Loucy (cell line): ENCODE measurements at regions not wholly inside any gene's neighbourhood (a gene's known extent, or its start where the extent isn't known, plus 50 kb on each side); places are given as distances from the start of the nearest gene placed in this dataset.

ENCODE experiments used
- H2AFZ ChIP-seq: fragments of 200-600 bp; sonication (generic); 2 replicates; pipeline ENCODE4 v1.6.0; 2016; ENCODE audit warnings: antibody characterized with exemption, mild to moderate bottlenecking, low read length, moderate library complexity
- H3F3A ChIP-seq: fragments of 200-600 bp; 2 replicates; pipeline ENCODE4 v1.6.0; 2016; ENCODE audit warnings: antibody characterized with exemption, low read depth, mild to moderate bottlenecking
- H3K27me3 ChIP-seq: fragments of 200-600 bp; sonication (generic); 2 replicates; pipeline ENCODE4 v1.6.1; 2014; ENCODE audit warnings: low read length, mild to moderate bottlenecking; ENCODE audit not compliant: insufficient read depth, poor library complexity, severe bottlenecking
- H3K36me3 ChIP-seq: fragments of 200-600 bp; sonication (generic); 2 replicates; pipeline ENCODE4 v1.6.1; 2016; ENCODE audit warnings: low read length; ENCODE audit not compliant: insufficient read depth
- H3K4me1 ChIP-seq: fragments of 200-600 bp; sonication (generic); 2 replicates; pipeline ENCODE4 v1.5.1; 2014; ENCODE audit warnings: low read length, mild to moderate bottlenecking; ENCODE audit not compliant: insufficient read depth, poor library complexity, severe bottlenecking
- H3K4me2 ChIP-seq: fragments of 200-600 bp; sonication (generic); 2 replicates; pipeline ENCODE4 v1.6.0; 2014; ENCODE audit warnings: antibody characterized with exemption, low read length, low read depth, mild to moderate bottlenecking; ENCODE audit not compliant: poor library complexity, severe bottlenecking
- H3K4me3 ChIP-seq: fragments of 200-600 bp; sonication (generic); 2 replicates; pipeline ENCODE4 v1.5.1; 2014; ENCODE audit warnings: low read length, mild to moderate bottlenecking, mixed read lengths; ENCODE audit not compliant: poor library complexity, severe bottlenecking
- H3K79me2 ChIP-seq: fragments of 200-600 bp; sonication (generic); 2 replicates; pipeline ENCODE4 v1.6.1; 2014; ENCODE audit warnings: low read length; ENCODE audit not compliant: insufficient read depth
- H3K9ac ChIP-seq: fragments of 200-600 bp; sonication (generic); 2 replicates; pipeline ENCODE4 v1.6.0; 2014; ENCODE audit warnings: mild to moderate bottlenecking, low read depth, low read length, moderate library complexity; ENCODE audit not compliant: poor library complexity, severe bottlenecking
- H3K9me2 ChIP-seq: fragments of 200-600 bp; sonication (generic); replicated peaks from 2 replicates; pipeline ENCODE4 v1.6.1; 2016; ENCODE audit warnings: low read depth, low read length, mixed read lengths
- H3K9me3 ChIP-seq: fragments of 200-600 bp; sonication (generic); 2 replicates; pipeline ENCODE4 v1.6.1; 2014; ENCODE audit warnings: mild to moderate bottlenecking, antibody characterized with exemption, low read length, low read depth; ENCODE audit not compliant: insufficient read depth
- H4K20me1 ChIP-seq: fragments of 200-600 bp; sonication (generic); 2 replicates; pipeline ENCODE4 v1.6.0; 2014; ENCODE audit warnings: antibody characterized with exemption, low read length, mild to moderate bottlenecking; ENCODE audit not compliant: insufficient read depth, poor library complexity, severe bottlenecking
- CTCF ChIP-seq: fragments of 200-600 bp; sonication (generic); conservative IDR thresholded peaks from 2 replicates; pipeline ENCODE4 v1.5.1; 2014; ENCODE audit warnings: mild to moderate bottlenecking, antibody characterized with exemption, low read length
- EZH2phosphoT487 ChIP-seq: fragments of 200-600 bp; IDR thresholded peaks from 2 replicates; pipeline ENCODE4 v1.6.1; 2018; ENCODE audit warnings: antibody characterized with exemption, mild to moderate bottlenecking, moderate library complexity, borderline replicate concordance

GRCh38 chr7:35967366-35968139 is 166.7 kb downstream of the SEPTIN7 start:
- TF ChIP-seq EZH2phosphoT487 (no peak), CTCF (no peak)
- no peak overlapping the region for H3K4me2 ChIP-seq
- H3K9me2 ChIP-seq = no peaks in the 10 kb centered on the region
- H3F3A ChIP-seq = no peaks in the 10 kb centered on the region
- H2AFZ ChIP-seq = no peak overlapping the region
- H3K9ac ChIP-seq = no peak overlapping the region
- H3K36me3 ChIP-seq = no peaks in the 10 kb centered on the region
- no peak overlapping the region for H3K4me3 ChIP-seq
- H3K27me3 ChIP-seq = no peaks in the 10 kb centered on the region
- H4K20me1 ChIP-seq = no peaks in the 10 kb centered on the region
- no peaks in the 10 kb centered on the region for H3K9me3 ChIP-seq
- no peaks in the 10 kb centered on the region for H3K79me2 ChIP-seq
- H3K4me1 ChIP-seq = no peaks in the 10 kb centered on the region

- no peaks in the 10 kb centered on the region for H4K20me1 ChIP-seq
- no peak overlapping the region for H3K9ac ChIP-seq
- TF ChIP-seq CTCF = no peak
- no peak for TF ChIP-seq EZH2phosphoT487
These were observed 167.5 kb downstream of the SEPTIN7 start for GRCh38 chr7:35968140-35968940.

GRCh38 chr7:35969066-35969465 is 168.2 kb downstream of the SEPTIN7 start:
- H3K79me2 ChIP-seq = no peaks in the 10 kb centered on the region
- H3K4me2 ChIP-seq = no peak overlapping the region
- H3K9me3 ChIP-seq = no peaks in the 10 kb centered on the region
- no peaks in the 10 kb centered on the region for H3K27me3 ChIP-seq
- 0 out of 2 replicates have a peak overlapping the region, but pooled peaks have one; percentile 7 for H2AFZ ChIP-seq
- TF ChIP-seq EZH2phosphoT487 = no peak
- no peak for TF ChIP-seq CTCF
- H3K4me3 ChIP-seq = no peak overlapping the region
- no peak overlapping the region for H3K9ac ChIP-seq
- no peaks in the 10 kb centered on the region for H3F3A ChIP-seq
- no peaks in the 10 kb centered on the region for H4K20me1 ChIP-seq
- H3K9me2 ChIP-seq = no peaks in the 10 kb centered on the region
- H3K36me3 ChIP-seq = no peaks in the 10 kb centered on the region
- H3K4me1 ChIP-seq = no peaks in the 10 kb centered on the region

More at GRCh38 chr7:35968140-35968940, 167.5 kb downstream of the SEPTIN7 start:
- Histone ChIP-seq H3K4me2 (no peak overlapping the region), H3K9me2 (no peaks in the 10 kb centered on the region), H3F3A (no peaks in the 10 kb centered on the region), H2AFZ (no peak overlapping the region), H3K27me3 (no peaks in the 10 kb centered on the region), H3K36me3 (no peaks in the 10 kb centered on the region), H3K4me1 (no peaks in the 10 kb centered on the region), H3K9me3 (no peaks in the 10 kb centered on the region), H3K79me2 (no peaks in the 10 kb centered on the region), H3K4me3 (no peak overlapping the region)
